GM21447 (cell line): ENCODE measurements at regions not wholly inside any gene's neighbourhood (a gene's known extent, or its start where the extent isn't known, plus 50 kb on each side); places are given as distances from the start of the nearest gene placed in this dataset.

Source experiments
- ATAC-seq: cut with Tn5 transposase; IDR thresholded peaks from one replicate; pipeline ENCODE4 v1.9.1; 2021; ENCODE audit not compliant: unreplicated experiment

GRCh38 chr2:237012577-237013267 lies 73.0 kb upstream of the COPS8 start:
- no peak for ATAC-seq

- ATAC-seq: no peak
Observed at GRCh38 chr2:237016121-237016915, 69.4 kb upstream of the COPS8 start.

GRCh38 chr2:237020090-237020489 lies 65.6 kb upstream of the COPS8 start:
- ATAC-seq: no peak

GRCh38 chr2:237022533-237022932 lies 63.2 kb upstream of the COPS8 start:
- ATAC-seq: no peak

GRCh38 chr2:237024255-237024654 lies 61.4 kb upstream of the COPS8 start:
- no peak for ATAC-seq

GRCh38 chr2:237025090-237025865 lies 60.4 kb upstream of the COPS8 start:
- no peak for ATAC-seq

GRCh38 chr2:237026981-237027711 lies 58.5 kb upstream of the COPS8 start:
- ATAC-seq: peak; percentile 55

- no peak for ATAC-seq
Observed at GRCh38 chr2:237027712-237028029, 58.0 kb upstream of the COPS8 start.

- ATAC-seq: no peak
Observed at GRCh38 chr2:237030382-237030781, 55.3 kb upstream of the COPS8 start.

- no peak for ATAC-seq
Observed at GRCh38 chr2:237033536-237034060, 52.1 kb upstream of the COPS8 start.

- no peak for ATAC-seq
Observed at GRCh38 chr2:237035781-237036475, 49.8 kb upstream of the COPS8 start.
